T47D (cell line): ENCODE measurements at regions not wholly inside any gene's neighbourhood (a gene's known extent, or its start where the extent isn't known, plus 50 kb on each side); places are given as distances from the start of the nearest gene placed in this dataset.

Experiments
- DNase-seq, 2 experiments: peaks; one replicate each; pipeline versions ENCODE4 v3.0.0 to v3.0.0-alpha.2; 2011 to 2012; ENCODE audit warnings: low read depth in 1 of 2, low spot score in 1 of 2
- JUND ChIP-seq: IDR thresholded peaks from 2 replicates; pipeline ENCODE4 v1.6.1; 2012; ENCODE audit warnings: low read depth
- in situ Hi-C: cut with HindIII; loops from 2 replicates; pipeline ENCODE4 v1.10.0; 2016; ENCODE audit warnings: low sequenced_read_pairs, low pct_unique_long_range_greater_than_20kb

DNA sequence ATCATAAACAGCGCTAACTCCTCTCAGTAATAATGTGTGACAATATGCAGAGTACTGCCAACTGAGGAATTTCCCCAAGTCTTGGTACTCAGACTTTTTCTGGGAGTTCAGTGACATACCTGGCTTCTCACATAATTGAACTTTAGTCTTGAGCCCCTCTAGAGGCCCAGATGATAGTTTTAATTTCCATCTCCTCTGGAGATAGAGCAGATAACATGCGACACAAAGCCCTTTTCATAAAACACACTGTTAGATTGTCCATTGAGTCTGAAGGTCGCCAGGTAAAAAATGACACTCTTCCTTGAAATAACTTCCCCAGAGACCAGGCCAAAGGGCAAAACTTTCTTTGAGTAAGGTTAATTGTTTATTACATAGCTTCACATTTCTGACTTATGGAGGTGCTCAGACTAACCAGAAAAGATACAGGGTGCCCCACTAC, 476.0 kb downstream of the RASEF start:
- in situ Hi-C loops, result no loop called here
- no peak for DNase-seq
- TF ChIP-seq JUND, result no peak

DNA sequence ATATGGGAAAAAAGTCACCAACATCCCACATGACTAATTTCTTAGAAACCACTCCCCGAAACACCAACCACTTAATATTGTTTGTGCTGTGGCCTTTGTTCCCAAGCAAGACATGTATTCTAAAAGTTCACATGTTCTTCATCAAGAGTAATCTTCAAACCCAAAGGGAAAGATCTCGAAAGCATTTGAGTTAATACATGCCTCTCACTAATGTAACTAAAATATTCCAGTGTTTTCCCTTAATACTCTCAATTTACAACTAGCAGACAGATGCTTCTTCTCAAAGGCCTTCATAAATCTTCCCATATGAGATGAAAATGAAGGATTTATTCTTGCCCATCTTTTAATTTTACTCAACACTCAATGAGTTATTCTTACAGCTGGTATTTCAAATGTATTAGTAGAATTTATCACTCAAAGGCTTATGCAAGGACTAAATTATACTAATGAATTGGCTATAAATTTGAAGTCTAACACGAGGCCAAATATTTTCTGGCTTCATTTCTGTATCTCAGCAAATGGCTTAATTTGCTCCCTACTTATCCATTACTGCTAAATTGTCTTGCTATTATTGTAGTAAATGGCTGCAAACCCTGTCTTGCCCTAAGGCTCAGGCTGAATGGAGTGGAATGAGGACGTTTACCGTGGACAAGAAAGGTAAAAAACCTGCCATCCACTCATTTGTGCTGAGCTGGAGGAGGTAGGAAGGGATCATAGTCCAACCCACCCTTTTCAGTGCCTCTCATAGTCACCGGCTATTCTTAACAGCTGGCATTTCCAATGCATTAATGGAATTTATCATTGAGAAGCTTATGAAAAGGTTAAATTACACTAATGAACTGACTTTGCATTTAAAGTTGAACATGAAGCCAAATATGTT, 474.4 kb downstream of the RASEF start:
- in situ Hi-C loops, result no loop called here

DNA sequence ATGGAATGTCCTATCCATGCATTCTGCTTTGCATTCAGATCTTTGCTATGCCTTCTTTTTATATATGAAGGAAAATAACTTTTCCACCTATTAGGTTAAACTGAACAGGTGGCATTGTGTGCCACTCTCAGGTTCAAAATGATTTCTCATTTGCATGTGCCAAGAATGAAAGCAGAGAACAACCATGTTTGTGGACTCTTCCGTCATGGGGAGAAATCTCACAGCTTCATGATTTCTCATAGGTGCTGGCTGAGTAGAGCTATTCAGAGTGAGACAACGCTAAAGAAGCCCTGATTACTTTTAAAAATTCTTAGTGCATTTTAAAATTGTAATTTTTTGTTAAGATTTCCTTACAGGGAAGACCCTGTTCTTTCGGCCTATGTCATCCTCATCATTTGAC, 472.1 kb downstream of the RASEF start:
- no peak for TF ChIP-seq JUND
- DNase-seq, result no peak
- in situ Hi-C loops, result no loop called here

More for the DNA sequence above, 474.4 kb downstream of the RASEF start:
- no peak for TF ChIP-seq JUND
- DNase-seq, result no peak

DNA sequence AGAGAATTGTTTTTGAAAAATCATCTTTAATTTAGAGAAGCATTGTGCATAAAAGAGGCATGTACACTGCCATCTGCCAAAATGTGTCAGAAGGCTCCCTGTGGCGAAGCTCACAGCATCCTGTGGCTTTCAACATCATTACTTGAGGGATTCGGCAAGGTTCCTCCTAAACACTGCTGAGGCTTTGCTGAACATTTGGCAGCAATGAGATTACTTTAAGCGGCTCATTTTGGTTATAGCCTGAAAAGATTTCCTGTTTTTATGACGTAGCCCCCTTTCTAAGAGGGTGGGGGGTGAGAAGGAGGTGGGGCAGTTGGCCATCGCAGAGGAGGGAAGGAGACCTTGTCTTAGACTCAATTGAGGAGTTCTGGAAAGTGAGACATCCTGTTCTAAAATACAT, 469.4 kb downstream of the RASEF start:
- DNase-seq, result no peak
- TF ChIP-seq JUND, result no peak
- in situ Hi-C loops, result no loop called here

DNA sequence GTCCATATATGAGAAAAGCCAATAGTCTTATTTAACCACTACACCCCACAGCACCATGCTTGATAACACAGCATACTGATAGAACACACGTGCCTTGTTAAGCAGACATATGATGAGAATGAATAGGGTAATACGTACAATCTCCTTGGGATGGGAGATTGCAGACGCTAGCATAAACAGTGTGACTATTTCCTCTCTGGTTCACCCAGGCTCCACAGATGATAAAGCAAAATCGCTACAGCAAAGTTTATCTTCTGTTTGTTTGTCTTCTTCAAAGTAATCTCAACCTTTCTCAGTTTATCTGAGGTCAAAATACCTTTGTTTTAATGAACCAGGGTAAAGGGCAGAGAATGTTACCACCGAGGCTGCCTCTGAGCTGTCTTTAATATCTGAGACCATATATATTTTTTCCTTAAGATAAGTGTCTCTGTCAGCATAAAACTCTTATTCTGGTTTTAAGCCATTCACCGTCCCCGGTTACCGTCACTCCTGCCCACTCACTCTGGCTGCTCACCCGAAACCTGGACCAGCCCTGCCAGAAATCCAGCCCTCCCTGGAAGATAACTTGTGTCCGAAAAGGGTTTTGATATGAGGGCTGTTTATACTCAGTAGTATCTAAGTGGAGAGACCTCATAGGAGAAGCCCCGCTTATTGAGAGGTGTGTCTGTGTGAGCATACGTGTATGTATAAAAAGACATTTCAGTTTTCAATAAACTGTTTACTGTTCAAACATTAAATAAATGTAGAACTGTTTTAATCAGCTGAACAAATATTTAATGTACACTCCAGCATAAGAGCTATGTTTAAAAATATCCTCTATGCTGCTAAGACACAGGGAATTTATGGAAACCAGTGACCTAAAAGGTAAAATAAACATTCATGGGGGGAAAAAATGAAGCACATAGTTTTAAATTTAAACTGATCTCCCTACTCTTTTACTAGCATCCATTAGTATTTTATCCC, 465.4 kb downstream of the RASEF start:
- peak in 1 of 2 experiments; percentile 6 for DNase-seq
- TF ChIP-seq JUND, result no peak
- in situ Hi-C loops, result no loop called here

DNA sequence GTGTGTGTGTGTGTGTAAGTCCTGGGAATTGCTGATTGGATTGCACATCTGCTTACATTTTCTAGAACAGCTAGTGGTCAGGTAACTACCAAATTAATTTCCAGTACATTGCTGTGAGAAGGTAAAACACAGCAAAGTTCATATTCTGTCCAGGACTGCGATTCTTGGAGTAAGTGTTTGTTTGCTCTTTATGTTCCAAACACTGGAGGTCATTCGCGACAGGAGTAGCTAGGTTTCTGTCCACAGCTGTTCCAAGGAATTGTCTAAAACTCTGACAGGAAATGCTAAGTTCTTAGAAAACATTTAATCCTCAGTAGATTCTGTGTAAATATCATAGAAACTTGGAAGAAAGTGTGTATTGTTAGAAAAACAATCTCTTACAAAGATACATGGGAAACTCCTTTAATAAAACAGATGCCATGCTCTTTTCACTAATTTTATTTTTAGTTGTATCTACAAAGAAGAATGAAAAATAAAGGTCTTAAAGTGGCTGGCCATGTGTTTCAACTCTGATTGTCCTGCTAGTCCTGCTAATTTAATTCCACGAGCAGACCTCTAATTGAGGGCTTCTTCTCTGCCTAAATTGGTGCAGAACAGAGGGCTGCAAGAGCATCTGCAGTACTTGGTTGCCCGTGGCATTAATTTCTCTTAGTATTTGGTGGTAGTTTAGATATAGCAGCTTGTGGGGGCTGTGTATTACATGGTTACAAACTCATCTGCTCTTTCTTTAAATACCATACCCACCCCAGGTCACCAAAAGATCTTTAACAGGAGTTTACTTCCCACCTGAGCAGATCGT, 464.5 kb downstream of the RASEF start:
- in situ Hi-C loops, result no loop called here
- DNase-seq, result no peak
- no peak for TF ChIP-seq JUND

DNA sequence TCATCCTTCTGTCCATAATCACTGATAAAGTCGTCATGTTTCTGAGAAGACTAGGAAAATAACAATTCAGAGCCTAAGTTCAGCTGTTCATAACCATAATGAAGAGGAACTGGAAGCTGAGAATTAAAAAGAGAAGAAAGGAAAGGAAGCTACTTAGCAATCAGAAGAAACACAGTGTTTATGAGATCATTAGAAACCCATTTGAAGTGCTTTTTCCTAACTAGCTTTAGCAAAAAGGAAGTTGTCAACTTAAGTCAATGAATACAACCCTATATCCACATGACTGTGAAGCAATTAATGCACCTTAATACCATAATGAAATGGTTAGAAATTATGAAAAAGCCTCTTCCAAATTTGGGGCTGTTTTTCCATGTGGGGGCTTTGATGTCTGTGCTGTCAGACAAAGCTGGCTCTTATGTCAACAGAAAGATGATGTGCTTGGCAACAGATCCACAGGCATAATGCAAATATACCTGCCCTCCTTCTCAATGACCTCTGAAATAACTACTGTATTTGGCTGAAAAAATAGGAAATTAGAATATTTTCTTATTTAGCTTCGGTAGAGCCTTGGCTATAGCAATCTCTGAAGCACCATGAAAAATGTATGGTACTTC, 463.5 kb downstream of the RASEF start:
- in situ Hi-C loops, result no loop called here
- no peak for DNase-seq
- TF ChIP-seq JUND, result no peak

DNA sequence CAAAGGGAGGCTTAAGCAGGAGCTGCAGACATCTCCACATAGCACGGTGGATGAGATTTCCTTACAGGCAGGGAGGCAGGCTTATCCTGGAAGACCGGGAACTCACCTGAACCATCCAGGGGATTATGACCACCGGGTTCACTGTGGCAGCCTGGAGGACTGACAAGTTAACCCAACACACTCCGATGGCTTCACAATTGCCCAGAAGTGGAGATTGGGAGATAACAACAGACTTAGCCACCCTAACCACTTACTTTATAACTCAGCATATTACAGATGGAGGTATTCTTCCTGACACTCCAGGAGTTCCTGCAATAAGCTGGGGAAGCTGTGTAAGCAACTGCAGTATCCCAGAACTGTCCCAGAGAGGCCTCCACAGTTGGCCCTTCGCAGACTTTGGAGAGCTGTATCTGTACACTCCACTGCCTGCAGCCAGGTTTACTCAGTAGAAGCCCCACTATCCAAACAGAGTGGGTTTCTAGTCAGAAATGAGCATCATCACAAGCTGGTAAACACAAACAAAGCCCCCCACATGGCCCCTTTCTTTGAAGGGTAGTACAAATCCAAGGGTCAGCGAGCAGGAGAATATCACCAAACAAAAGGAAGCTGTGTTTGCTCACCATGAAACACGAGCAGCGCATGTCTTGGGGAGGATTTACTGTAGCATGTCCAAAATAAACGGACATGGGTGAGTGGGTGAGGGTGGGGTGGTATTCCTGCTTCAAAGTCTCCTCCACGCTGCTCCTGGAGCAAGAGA, 462.2 kb downstream of the RASEF start:
- DNase-seq, result no peak
- TF ChIP-seq JUND, result no peak
- in situ Hi-C loops, result no loop called here

DNA sequence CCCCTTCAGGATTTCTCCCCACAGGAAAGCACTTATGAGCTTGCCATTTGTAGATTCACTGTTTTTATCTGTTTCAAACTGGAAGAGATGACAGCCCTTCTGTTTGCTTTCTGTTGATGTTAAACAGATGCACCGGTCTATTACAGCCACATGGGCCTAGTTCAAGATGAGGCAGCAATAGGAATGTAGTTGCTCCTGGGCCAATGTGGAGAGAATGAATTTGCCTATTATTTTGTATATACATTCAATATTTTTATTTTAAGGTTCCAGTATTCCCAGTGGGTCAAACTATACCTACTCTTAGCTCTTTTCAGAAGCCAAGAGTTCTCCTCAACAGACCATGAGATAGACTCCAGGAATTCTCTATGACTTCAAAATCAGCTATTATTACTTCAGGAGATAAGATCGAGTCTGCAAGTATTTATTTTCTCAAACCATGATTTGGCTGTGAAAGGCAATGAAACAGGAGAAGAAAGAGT, 461.6 kb downstream of the RASEF start:
- in situ Hi-C loops, result no loop called here
- no peak for TF ChIP-seq JUND
- DNase-seq, result no peak

DNA sequence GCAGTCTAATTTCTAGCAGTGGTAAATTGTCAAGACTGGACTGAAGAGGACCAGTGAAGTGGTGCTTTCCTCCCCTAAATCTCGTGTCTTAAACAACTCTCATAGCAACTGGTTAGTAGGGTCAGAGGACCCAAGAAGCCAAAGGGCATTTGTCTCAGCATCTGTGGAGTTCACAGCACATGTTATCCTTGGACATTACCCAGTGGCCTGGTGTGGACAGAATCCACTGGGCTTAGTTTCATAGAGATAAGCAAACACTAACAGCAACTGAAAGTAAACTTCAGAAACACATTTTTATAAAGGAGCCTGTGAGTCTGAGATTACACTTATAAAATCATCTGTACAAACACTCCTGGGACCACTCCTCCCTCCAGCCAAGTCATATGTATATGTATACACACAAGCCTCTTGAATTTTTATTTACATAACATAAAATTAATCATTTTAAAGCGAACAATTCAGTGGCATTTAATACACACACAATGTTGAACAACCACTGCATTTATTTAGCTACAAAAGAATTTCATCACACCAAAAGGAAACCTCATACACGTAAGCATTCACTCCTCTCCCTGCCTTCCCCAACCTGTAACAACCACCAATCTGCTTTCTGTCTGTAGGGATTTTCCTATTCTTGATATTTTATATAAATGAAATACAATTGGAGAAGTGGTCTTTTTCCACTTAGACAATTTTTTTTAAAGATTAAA, 457.8 kb downstream of the RASEF start:
- DNase-seq, result no peak
- TF ChIP-seq JUND, result no peak
- in situ Hi-C loops, result no loop called here

DNA sequence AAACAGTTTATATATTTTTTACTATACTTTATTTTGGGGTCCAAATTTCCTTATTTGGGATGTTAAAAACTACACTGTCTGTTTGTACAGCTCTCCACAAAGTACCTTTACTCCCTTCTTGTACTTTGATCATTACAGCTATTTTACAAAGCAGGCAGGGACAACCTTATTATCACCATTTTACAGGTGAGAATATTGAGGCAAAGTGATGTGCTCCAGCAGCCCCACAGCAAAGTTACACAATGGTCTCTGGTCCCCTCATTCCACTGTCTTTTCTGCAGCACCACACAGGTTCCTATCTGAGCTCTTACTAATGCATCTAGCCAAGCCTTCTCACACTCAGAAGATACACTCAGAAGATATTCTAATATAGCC, 457.3 kb downstream of the RASEF start:
- DNase-seq, result no peak
- no peak for TF ChIP-seq JUND
- in situ Hi-C loops, result no loop called here
